Kasumi-1 (cell line): ENCODE measurements at regions not wholly inside any gene's neighbourhood (a gene's known extent, or its start where the extent isn't known, plus 50 kb on each side); places are given as distances from the start of the nearest gene placed in this dataset.
"Not testable (repeated sequence)": the region's sequence is repeated elsewhere in the genome, so short reads cannot be mapped to it uniquely, and the experiment has no call there.

ENCODE experiments used
- DNase-seq, 2 experiments: peaks; one replicate each; lab custom pipeline; 2025; lab: John Stamatoyannopoulos, UW

DNA sequence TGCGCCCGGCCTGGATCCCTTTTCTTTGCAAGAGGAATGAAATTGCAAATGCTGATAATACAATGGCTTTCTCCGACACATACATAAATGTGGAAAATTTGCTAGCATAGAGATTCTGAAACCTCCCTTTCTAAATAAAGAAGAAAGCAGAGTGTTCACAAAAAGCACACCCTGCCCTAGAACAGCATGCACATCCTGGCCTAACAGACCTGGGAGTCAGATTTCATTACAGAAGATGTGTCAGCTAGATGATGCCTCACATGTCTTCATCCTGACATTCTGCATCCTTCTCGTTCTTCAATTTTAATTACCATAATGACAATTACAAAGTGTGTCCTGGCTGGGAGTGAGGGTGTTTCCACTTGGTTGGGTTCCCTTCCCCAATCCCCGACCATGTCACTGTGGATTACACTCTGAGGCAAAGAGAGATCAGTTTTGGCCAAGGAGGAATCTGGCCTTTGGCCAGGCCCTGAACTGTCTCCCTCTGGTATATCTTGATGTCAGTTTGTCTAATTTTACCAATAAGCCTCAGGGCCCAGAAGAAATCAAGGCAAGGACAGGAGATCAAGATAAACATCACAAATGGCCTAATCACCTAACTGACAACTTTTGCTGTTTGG, 104.9 kb upstream of the SPATA12 start:
- DNase-seq = no peak

DNA sequence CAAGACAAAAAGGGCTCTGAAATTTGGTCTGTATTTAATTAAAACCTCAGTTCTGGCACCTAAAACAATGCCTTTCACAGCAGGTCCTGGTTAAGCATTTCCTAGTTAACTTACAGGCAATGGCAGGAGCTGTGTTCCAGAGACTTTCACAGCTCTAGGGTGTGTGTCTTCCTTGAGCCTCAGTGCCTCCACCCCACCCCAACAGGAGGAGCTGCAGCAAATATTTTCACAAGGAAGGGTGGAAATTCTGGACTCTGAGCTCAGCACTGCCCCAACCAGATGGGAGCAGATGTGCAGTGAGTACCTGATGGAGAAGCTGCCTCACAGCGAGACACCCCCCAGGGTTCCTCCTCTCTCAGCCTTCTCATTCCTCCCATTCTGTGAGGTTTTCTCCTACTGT, 106.3 kb upstream of the SPATA12 start:
- DNase-seq = no peak

DNA sequence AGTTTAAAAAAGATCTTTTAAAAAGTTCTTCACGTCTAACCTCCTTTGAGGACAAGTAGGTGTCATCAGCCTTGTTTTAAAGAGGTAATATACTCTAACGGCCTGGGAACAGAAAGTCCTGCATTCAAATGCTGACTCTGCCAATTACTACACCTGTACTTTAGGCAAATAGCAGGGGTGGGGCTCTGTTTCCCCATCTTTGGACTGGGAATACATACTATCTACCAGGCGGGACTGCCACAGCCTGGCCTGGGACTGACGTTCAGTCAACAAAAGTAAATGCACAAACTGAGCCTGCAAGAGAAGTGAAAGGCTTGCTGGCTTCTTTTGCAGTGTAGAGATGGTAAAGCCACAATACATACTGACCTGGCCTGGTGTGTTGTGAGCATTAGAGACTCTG, 107.6 kb upstream of the SPATA12 start:
- DNase-seq = no peak

DNA sequence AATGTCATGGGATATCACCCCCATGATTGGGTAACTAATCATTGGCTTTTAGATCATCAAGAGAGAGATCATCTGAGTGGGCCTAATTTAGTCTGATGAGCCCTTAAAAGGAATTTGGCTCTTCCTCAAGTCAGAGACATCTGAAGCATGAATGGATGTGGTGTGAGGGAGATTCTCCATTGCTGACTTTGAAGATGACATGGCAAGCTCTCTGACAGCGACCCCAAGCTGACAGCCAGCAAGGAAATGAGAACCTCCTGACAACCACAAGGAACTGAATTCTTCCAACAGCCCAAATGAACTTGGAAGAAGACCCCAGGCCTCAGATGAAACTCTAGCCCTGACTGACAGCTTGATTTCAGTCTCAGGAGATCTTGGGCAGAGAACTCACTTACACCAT, 108.4 kb upstream of the SPATA12 start:
- DNase-seq = no peak

DNA sequence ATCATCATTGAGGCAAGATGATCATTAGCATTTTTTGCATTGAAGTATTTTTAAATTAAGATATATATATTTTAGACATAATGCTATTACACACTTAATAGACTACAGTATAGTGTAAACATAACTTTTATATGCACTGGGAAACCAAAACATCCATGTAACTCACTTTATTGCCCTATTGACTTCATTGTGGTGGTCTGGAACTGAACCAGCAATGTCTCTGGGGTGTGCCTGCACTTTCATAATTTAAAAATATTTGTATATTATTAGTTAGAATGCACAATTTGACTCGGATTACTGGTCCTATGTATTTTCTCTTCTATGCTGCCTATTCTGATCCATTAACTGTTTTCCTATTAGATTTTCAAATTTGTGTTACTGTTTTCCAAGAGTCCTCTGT, 109.1 kb upstream of the SPATA12 start:
- DNase-seq = no peak

DNA sequence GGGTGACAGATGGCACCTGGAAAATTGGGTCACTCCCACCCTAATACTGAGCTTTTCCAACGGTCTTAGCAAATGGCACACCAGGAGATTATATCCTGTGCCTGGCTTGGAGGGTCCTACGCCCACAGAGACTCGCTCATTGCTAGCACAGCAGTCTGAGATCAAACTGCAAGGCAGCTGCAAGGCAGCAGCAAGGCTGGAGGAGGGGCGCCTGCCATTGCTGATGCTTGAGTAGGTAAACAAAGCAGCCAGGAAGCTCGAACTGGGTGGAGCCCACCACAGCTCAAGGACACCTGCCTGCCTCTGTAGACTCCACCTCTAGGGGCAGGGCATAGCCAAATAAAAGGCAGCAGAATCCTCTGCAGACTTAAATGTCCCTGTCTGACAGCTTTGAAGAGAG, 115.1 kb upstream of the SPATA12 start:
- DNase-seq = not testable (repeated sequence)

DNA sequence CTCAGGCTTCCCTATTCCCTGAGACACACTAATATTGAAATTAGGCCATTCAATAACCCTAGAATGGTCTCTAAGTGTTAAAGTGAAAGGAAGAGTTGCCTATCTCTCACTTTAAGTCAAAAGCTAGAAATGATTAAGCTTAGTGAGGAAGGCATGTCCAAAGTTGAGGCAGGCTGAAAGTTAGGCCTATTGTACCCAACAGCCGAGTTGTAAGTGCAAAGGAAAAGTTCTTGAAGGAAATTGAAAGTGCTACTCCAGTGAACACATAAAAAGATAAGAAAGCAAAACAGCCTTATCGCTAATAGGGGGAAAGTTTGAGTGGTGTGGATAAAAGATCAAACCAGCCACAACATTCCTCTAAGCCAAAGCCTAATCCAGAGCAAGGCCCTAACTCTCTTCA, 117.9 kb upstream of the SPATA12 start:
- no peak for DNase-seq

DNA sequence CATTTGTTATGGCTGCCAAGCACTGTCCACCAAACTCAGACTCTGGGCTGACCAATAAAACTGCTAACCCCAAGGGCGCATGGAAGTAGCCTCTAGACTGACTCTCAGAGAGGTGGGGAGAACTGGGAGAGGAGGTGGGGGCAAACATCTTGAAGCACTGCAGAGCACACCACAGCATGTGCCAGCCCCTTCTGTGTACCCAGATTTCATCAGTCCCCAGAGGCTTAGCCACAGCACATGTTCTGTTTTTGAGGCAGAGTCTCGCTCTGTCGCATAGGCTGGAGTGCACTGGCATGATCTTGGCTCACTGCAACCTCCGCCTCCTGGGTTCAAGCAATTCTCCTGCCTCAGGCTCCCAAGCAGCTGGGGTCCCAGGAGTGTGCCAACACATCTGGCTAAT, 119.5 kb upstream of the SPATA12 start:
- DNase-seq = no peak

DNA sequence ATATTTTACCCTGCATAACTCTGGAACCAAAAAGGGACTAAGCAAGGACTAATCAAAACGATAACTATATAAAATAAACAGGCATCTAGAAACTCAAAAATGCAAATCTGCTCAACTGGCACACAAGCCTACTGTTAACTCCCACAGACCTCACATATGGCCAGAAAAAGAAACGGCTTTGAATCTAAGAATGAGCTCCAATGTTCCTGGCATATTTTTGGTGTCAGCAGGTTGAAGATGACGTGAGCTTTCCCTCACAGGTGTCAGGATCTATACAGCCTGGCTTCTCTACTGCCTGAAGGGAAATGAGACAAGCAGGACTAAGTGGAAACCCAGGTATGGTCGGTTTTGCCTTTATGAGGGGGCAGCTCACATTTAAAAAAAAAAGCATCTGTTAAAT, 120.1 kb upstream of the SPATA12 start:
- no peak for DNase-seq

DNA sequence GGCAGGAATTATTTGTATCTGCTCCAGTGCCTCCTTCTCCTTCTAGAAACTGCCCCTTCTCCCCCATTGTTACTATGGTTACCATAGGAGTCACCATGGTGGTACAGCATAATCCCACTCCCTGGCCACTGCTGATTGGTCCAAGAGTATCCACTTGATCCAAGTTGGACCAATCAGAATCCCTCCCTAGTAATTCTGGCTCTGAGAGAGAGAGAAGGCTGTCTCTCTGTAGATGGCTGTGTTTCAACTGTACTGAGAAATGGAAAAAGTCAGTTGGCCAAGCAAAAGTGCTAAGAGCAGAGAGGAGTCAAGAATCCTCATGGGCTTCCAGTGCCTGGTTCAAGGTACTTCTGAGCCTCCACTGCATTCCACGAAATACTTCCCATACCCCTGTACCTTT, 120.6 kb upstream of the SPATA12 start:
- DNase-seq = no peak

DNA sequence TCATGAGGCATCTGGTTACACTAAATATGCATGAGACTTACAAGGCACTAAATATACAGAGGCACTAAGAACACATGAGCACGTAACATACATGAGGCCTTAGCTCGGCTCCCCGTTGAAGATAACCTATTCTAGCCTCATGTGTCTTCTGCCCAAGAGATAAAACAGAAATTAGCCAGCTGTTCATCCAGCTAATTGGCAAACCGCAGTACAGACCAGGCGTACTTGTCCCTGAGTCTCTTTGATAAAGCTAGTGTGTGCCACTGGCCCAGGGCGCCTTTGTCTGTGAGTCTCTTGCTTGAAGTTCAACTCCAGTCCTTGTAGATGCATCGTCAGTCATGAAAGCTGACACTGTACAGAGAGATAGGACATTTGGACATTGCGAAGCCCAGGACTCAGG, 121.9 kb upstream of the SPATA12 start:
- no peak for DNase-seq

DNA sequence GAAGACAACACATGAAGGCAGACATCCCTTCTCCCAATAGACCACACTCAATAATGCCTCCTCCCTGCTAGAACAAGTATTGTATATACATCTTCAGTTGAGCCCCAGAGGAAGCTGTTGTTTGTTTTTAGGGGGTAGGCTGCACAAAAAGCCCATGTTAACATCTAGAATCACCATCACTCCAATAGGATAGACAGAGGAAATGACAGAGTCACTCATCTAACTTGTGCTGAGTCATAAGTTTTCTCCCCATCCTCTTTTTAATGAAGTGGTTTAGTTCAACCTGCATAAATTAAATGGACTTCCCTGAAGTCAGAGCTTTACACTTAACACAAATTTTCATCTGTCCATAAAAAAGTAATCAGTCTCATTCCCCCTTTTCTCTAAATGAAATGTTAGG, 122.9 kb upstream of the SPATA12 start:
- DNase-seq = no peak

DNA sequence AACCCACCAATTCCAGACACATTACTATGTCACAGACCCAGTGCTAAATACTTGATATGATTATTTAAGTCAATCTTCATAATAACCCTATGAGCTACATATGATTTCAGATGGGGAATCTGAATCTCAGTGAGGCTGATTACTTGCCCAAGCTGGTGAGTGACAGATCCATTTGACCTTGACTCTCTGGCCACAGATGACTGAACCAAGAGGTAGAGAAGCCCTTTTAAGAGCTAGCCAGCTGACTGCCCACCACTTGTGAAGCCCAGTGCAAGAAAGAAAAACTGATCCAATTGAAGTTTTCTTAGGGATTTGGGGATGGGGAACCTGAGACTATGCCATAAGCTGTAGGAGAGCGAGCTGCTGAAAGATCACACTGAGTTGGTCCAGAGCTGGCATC, 124.7 kb upstream of the SPATA12 start:
- DNase-seq = no peak

DNA sequence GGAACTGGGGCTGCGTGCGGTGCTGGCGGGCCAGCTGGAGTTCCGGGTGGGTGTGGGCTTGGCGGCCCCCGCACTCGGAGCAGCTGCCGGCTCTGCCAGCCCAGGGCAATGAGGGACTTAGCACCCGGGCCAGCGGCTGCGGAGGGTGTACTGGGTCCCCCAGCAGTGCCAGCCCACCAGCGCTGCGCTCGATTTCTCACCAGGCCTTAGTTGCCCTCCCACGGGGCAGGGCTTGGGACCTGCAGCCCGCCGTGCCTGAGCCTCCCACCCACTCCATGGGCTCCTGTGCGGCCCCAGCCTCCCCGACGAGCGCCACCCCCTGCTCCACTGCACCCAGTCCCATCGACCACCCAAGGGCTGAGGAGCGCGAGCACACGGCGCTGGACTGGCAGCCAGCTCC, 126.0 kb upstream of the SPATA12 start:
- DNase-seq = not testable (repeated sequence)

DNA sequence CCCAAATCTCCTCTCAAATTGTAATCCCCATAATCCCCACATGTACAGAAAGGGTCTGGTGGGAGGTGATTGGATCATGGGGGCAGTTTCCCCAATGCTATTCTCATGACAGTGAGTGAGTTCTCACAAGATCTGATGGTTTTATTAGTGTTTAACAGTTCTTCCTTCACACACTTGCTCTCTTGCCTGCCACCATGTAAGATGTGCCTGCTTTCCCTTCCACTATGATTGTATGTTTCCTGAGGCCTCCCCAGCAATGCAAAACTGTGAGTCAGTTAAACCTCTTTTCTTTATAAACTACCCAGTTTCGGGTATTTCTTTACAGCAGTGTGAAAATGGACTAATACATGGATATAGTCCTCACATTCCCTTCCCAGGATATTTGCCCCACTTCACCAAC, 126.7 kb upstream of the SPATA12 start:
- no peak for DNase-seq

DNA sequence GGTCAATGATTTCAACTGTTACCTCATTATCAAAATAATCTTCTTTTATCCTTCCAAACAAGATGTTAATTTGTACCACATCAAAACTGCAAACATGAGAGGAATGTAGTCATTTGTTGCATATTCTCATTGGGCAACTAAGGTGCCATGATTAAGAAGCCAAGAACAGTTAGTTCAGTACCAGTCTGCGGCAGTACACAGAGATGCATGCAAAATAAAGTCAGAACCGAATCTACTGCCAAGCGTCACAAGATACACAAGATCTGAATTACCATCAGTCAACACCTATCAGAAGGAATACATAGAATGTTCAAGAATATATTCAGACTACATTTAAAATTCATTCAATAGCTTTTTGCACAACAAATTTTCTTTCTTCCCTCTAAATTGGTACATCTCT, 127.6 kb upstream of the SPATA12 start:
- DNase-seq = no peak

DNA sequence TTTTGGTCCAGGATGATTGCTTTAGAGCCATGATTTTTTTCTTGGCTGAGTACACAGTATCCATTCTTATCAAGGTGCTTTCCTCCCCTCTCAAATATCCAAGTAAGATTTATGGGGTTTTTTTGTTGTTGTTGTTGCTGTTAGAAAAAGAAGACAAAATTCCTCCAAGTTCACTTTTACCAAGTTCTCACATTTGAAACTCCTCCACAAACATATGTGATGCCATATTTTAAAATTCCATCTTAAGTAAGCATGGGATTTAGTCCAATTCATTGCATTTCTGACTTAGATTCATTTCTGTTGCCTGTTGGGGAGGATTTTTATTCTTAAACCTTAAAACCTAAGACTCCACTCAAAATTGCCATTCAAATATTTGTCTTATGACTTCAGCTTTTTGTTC, 128.6 kb upstream of the SPATA12 start:
- DNase-seq = no peak

DNA sequence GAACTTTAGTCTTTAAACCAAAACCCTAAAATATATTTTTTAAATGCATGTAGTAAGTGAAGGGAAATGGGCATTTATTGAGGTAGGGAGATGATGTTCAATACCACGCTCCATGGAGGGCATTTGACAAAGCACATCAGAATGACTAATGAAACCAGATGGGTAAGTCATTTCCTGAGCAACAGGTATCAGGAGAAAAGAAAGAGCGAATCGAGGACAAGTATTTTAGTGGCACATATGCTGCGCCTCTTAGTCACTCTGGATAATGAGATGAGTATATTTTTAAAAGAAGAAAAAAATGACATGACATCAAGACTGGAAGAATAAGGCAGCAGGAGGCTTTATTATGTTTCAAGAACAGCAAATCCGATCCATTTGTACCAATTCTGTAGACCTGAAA, 129.0 kb upstream of the ARHGEF3 start:
- DNase-seq = no peak

DNA sequence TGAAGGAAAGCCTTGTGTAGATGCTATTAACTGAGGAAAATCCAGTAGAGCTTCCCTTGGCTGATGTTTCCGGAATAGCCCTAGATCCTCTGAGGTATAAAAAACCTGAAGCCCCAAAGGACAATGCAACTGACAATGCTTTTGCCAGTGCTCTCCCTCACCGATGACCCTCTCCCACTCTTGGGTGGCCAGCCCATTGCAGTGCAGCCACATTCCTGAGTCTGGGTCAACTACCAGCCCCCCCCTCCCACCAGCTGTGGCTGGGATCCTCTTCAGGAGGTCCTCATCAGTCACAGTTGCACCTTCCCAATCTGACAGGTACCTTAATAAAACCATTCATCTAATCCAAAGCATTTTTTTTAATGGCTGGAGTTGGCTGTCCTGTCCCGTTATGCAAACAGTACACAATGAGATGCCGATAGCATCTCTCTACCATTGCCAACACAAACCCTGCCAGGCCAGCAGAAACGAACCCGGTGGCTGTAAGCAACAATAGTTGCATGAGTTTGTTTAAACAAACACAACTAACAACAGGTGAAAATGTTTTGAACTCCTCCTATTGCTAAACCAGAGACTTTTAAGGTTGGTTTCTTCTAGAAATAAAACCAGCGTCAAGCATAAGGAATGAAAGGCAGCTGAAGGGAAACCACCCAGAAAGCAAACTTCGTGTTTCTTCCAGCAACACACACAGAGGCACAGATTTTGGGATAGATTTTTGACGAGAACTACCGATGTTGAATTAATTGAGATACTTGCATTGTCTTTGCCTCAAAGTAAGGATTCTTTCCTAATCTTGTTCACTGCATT, 128.3 kb upstream of the ARHGEF3 start:
- no peak for DNase-seq

DNA sequence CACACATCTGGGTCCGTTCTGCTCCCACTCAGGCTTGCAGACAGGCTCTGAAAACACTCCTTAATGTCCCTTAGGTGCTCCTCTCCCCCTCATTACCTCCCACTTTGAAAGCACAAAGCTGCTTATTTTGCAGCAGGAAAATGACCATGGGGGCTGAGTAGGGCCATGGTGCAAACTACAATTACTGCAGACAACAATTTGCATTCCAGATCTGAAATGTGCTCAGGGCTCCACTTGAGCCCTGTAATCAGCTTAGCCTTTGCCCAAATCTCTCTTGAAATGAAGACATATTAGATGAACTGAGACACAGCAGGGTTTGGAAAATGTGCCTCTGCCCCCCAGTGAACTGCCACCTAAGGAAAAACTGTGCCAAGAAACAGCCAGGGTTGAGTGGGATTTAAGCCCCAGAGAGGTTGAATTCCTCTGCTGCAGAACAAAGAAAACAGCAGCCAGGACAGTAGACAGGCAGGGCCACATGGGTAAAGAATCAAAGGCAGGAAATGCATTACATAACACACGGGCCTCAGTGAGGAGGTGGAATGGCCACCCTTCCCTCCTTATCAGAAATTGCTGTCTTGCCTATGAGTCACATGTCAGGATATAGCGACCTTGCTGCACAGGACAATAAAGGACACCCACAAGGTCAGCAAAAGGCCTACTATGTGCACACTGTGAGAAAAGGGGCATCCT, 126.8 kb upstream of the ARHGEF3 start:
- peak; percentile 33 to 38 for DNase-seq

DNA sequence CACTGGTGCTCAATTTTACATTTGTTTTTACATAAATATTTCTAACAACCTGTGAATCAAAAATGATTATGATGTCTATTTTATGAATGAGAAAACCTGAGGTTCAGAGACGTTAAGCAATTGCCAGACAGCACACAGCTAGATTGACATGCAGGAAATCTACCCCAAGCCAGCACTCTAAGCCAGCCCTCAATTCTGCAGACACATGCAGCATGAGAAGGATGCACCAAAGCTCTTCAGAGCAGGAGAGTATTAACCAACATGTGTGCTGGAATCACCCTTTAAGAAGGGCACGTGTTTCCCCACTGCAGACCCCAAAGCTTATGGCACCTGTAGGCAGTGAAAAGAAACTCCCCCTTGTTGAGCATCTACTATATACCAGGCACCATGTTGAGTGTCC, 126.1 kb upstream of the ARHGEF3 start:
- no peak for DNase-seq

DNA sequence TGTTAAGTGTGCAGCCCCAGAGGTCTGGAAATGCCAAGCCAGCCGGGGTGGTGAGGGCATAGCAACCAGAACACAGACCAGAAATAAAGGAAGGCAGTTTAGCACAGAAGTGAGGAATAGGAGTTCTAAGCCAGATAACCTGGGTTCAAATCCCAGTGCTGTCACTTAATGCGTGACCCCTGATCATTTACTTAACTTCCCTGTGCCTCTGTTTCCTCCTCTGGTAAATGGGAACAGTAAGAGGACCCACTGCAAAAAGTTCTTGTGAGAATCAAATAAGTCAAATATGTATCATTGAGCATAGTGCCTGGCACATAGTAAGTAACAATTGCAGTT, 125.2 kb upstream of the ARHGEF3 start:
- no peak for DNase-seq

DNA sequence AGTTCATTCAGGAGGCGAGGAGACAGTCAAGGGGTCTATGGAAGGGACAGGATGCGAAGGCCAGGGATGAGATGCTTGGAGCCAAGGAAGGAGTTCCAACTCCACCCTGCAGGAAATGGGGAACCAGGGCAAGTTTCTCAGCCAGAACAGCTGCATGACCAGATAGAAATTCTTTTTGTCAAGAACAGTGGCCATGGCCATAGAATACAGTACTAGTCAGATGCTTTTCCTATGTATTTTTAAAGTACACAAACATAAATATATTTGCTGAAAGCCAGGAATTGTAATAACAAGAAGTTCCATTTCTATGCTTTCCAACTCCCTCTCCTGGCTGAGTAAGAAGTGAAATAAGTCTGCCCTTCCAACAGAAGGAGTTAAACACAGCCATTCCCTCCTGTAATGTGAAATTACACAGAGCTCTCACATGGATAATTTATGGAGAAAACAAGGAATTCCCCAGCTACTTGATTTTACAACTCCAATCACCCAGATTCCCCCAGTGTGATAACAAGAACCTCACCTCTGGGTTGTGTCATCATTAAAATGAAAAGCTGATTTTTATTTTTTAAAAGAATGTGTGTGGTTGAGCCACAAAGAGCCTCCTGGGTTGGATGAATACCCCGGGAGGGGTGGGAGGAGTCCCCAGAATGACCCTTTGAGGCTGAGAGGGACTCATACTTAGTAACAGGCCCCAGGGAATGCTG, 124.6 kb upstream of the ARHGEF3 start:
- DNase-seq = no peak
